Liver (tissue), 8 donors: ENCODE measurements at regions not wholly inside any gene's neighbourhood (a gene's known extent, or its start where the extent isn't known, plus 50 kb on each side); places are given as distances from the start of the nearest gene placed in this dataset.

Experiments used
- DNase-seq: peaks from one replicate; pipeline ENCODE4 v3.0.0-alpha.2; 2017; ENCODE audit warnings: low spot score
- H3K27ac ChIP-seq, 2 donors: one replicate each; pipeline ENCODE4 v1.7.0; 2013; ENCODE audit warnings: inconsistent platforms in 2 of 2, low read length in 2 of 2, control low read depth in 1 of 2, low read depth in 1 of 2, mild to moderate bottlenecking in 1 of 2
- H3K27me3 ChIP-seq, 4 donors: one replicate each; pipeline versions ENCODE4 v1.6.1 to v1.7.0; 2013; ENCODE audit warnings: low read length in 3 of 4, inconsistent platforms in 1 of 4, mild to moderate bottlenecking in 1 of 4, moderate library complexity in 1 of 4; ENCODE audit not compliant: control insufficient read depth in 4 of 4, insufficient read depth in 4 of 4
- H3K36me3 ChIP-seq, 4 donors: one replicate each; pipeline versions ENCODE4 v1.6.1 to v1.7.0; 2013; ENCODE audit warnings: low read length in 3 of 4, mild to moderate bottlenecking in 3 of 4, low read depth in 1 of 4, moderate library complexity in 1 of 4; ENCODE audit not compliant: control insufficient read depth in 4 of 4, insufficient read depth in 3 of 4
- H3K4me1 ChIP-seq, 4 donors: one replicate each; pipeline versions ENCODE4 v1.6.1 to v1.7.0; 2013; ENCODE audit warnings: low read length in 3 of 4, mild to moderate bottlenecking in 3 of 4, moderate library complexity in 1 of 4; ENCODE audit not compliant: control insufficient read depth in 4 of 4, insufficient read depth in 4 of 4
- H3K4me3 ChIP-seq, 3 donors: one replicate each; pipeline versions ENCODE4 v1.6.1 to v1.7.0; 2013; ENCODE audit warnings: low read length in 3 of 3, control low read depth in 1 of 3, low read depth in 1 of 3, mild to moderate bottlenecking in 1 of 3
- H3K9ac ChIP-seq, 2 donors: one replicate each; pipeline ENCODE4 v1.7.0; 2013; ENCODE audit warnings: low read length in 2 of 2, mild to moderate bottlenecking in 2 of 2, moderate library complexity in 2 of 2, control low read depth in 1 of 2, low read depth in 1 of 2
- H3K9me3 ChIP-seq, 4 donors: one replicate each; pipeline versions ENCODE4 v1.6.1 to v1.7.0; 2013; ENCODE audit warnings: low read length in 3 of 4; ENCODE audit not compliant: control insufficient read depth in 4 of 4
- EGR1 ChIP-seq, 2 donors: IDR thresholded peaks; 2 replicates each; pipeline ENCODE4 v1.6.1; 2016 to 2018; ENCODE audit warnings: antibody characterized with exemption in 2 of 2, low read depth in 2 of 2
- FOXA1 ChIP-seq: IDR thresholded peaks from 2 replicates; pipeline ENCODE4 v1.6.1; 2016; ENCODE audit warnings: antibody characterized with exemption
- FOXA2 ChIP-seq: IDR thresholded peaks from 2 replicates; pipeline ENCODE4 v1.6.1; 2016; ENCODE audit warnings: antibody characterized with exemption
- GABPA ChIP-seq, 2 donors: IDR thresholded peaks in 1 of 2; conservative IDR thresholded peaks in 1 of 2; 2 replicates each; pipeline ENCODE4 v1.6.1; 2016; ENCODE audit warnings: antibody characterized with exemption in 2 of 2, mild to moderate bottlenecking in 1 of 2, moderate library complexity in 1 of 2
- HNF4A ChIP-seq, 2 donors: conservative IDR thresholded peaks; 2 replicates each; pipeline ENCODE4 v1.6.1; 2016; ENCODE audit warnings: antibody characterized with exemption in 2 of 2, mild to moderate bottlenecking in 2 of 2
- MAX ChIP-seq: IDR thresholded peaks from 2 replicates; pipeline ENCODE4 v1.6.1; 2016; ENCODE audit warnings: antibody characterized with exemption
- RXRA ChIP-seq, 2 donors: IDR thresholded peaks; 2 replicates each; pipeline ENCODE4 v1.6.1; 2017 to 2018; ENCODE audit warnings: antibody characterized with exemption in 2 of 2, mild to moderate bottlenecking in 1 of 2
- SP1 ChIP-seq: IDR thresholded peaks from 2 replicates; pipeline ENCODE4 v1.6.1; 2018; ENCODE audit warnings: antibody characterized with exemption, mild to moderate bottlenecking
- YY1 ChIP-seq: IDR thresholded peaks from 2 replicates; pipeline ENCODE4 v1.6.1; 2016; ENCODE audit warnings: antibody characterized with exemption, mild to moderate bottlenecking
- WGBS: extraction: QIAGEN DNeasy Blood & Tissue Kit; methylation state at CpG from one replicate; pipeline ENCODE4 v1.1.7; 2013; 5-methylcytosine and 5-hydroxymethylcytosine counted together
- TF ChIP-seq, protein P1 (sequence below): IDR thresholded peaks from 2 replicates; pipeline ENCODE4 v1.6.1; 2016; ENCODE audit warnings: antibody characterized with exemption
- TF ChIP-seq, protein P2 (sequence below): fragments of 150-350 bp; IDR thresholded peaks from 2 replicates; pipeline ENCODE4 v1.5.1; 2017; ENCODE audit warnings: improper control_type of control experiment, low read depth, low read length; ENCODE audit not compliant: missing input control
- TF ChIP-seq, protein P3 (sequence below): IDR thresholded peaks from 2 replicates; pipeline ENCODE4 v1.6.1; 2016; ENCODE audit warnings: antibody characterized with exemption
- donor health status: healthy.
- donor health status: healthy.
- donor health status: healthy.
- donor health status: healthy.
- donor health status: healthy.

GRCh38 chr4:128456171-128456570 is 168.6 kb upstream of the PGRMC2 start:
- H3K9ac ChIP-seq, result no peak overlapping the region
- 84% methylated on average over 4 of the region's 4 CpGs for WGBS
- no peaks in the 10 kb centered on the region for H3K4me1 ChIP-seq
- H3K9me3 ChIP-seq, result no peaks in the 10 kb centered on the region
- H3K36me3 ChIP-seq, result no peaks in the 10 kb centered on the region
- no peak for TF ChIP-seq YY1
- no peak for TF ChIP-seq FOXA1
- TF ChIP-seq HNF4A (conservative IDR thresholded peaks at IDR 0.05), result no peak
- no peak for TF ChIP-seq EGR1 (IDR thresholded peaks at IDR 0.05; ENCODE audit: low read depth in 2 of 2)
- no peak for TF ChIP-seq RXRA (IDR thresholded peaks at IDR 0.05)
- no peak for TF ChIP-seq MAX
- H3K27me3 ChIP-seq, result no peaks in the 10 kb centered on the region
- no peak for DNase-seq
- H3K4me3 ChIP-seq, result no peak overlapping the region
- H3K27ac ChIP-seq, result no peak overlapping the region

- H3K4me1 ChIP-seq, result no peaks in the 10 kb centered on the region
- no peak for DNase-seq
- no peak for TF ChIP-seq GABPA (IDR thresholded peaks at IDR 0.05 in 1 of 2, conservative IDR thresholded peaks at IDR 0.05 in 1 of 2)
- no peak for TF ChIP-seq FOXA2
- TF ChIP-seq, protein P1, sequence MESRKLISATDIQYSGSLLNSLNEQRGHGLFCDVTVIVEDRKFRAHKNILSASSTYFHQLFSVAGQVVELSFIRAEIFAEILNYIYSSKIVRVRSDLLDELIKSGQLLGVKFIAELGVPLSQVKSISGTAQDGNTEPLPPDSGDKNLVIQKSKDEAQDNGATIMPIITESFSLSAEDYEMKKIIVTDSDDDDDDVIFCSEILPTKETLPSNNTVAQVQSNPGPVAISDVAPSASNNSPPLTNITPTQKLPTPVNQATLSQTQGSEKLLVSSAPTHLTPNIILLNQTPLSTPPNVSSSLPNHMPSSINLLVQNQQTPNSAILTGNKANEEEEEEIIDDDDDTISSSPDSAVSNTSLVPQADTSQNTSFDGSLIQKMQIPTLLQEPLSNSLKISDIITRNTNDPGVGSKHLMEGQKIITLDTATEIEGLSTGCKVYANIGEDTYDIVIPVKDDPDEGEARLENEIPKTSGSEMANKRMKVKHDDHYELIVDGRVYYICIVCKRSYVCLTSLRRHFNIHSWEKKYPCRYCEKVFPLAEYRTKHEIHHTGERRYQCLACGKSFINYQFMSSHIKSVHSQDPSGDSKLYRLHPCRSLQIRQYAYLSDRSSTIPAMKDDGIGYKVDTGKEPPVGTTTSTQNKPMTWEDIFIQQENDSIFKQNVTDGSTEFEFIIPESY, result no peak
- TF ChIP-seq, protein P2, sequence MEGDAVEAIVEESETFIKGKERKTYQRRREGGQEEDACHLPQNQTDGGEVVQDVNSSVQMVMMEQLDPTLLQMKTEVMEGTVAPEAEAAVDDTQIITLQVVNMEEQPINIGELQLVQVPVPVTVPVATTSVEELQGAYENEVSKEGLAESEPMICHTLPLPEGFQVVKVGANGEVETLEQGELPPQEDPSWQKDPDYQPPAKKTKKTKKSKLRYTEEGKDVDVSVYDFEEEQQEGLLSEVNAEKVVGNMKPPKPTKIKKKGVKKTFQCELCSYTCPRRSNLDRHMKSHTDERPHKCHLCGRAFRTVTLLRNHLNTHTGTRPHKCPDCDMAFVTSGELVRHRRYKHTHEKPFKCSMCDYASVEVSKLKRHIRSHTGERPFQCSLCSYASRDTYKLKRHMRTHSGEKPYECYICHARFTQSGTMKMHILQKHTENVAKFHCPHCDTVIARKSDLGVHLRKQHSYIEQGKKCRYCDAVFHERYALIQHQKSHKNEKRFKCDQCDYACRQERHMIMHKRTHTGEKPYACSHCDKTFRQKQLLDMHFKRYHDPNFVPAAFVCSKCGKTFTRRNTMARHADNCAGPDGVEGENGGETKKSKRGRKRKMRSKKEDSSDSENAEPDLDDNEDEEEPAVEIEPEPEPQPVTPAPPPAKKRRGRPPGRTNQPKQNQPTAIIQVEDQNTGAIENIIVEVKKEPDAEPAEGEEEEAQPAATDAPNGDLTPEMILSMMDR, result no peak
- TF ChIP-seq SP1, result no peak
- no peak for TF ChIP-seq EGR1 (IDR thresholded peaks at IDR 0.05; ENCODE audit: low read depth in 2 of 2)
- H3K36me3 ChIP-seq, result no peaks in the 10 kb centered on the region
- WGBS, result 96% methylated on average over 1 of the region's 1 CpG
- H3K4me3 ChIP-seq, result no peak overlapping the region
- H3K9ac ChIP-seq, result no peak overlapping the region
- H3K9me3 ChIP-seq, result no peaks in the 10 kb centered on the region
- no peaks in the 10 kb centered on the region for H3K27me3 ChIP-seq
- no peak overlapping the region for H3K27ac ChIP-seq
Observed at GRCh38 chr4:128455480-128455879, 167.9 kb upstream of the PGRMC2 start.

DNA sequence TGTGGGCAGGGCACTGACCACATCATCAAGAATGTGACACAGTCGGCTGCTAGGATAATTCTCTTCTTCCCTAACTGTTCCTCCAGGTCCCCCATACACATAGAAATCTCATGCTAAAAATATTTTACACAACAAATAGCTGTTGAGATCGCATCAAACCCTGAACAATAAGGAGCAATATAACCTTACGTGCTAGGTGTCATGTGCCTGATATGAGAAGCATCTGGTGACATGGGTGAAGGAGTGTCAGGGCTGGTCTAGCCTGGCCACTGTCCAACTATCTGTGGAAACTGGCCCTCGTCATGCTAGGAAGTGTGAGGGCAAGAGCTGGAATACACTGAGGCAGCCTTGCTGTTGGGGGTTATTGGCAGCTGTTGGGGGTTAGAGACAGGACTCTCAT is 167.3 kb upstream of the PGRMC2 start:
- DNase-seq, result no peak
- H3K4me3 ChIP-seq, result no peak overlapping the region
- no peaks in the 10 kb centered on the region for H3K27me3 ChIP-seq
- 85% methylated on average over 4 of the region's 4 CpGs for WGBS
- TF ChIP-seq, protein P3, sequence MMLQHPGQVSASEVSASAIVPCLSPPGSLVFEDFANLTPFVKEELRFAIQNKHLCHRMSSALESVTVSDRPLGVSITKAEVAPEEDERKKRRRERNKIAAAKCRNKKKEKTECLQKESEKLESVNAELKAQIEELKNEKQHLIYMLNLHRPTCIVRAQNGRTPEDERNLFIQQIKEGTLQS, result no peak
- no peak for TF ChIP-seq SP1
- TF ChIP-seq, protein P2, result no peak
- H3K4me1 ChIP-seq, result no peaks in the 10 kb centered on the region
- no peaks in the 10 kb centered on the region for H3K36me3 ChIP-seq
- no peaks in the 10 kb centered on the region for H3K9me3 ChIP-seq
- no peak overlapping the region for H3K9ac ChIP-seq
- H3K27ac ChIP-seq, result no peak overlapping the region
